ENCODE measurements at regions not wholly inside any gene's neighbourhood (a gene's known extent, or its start where the extent isn't known, plus 50 kb on each side); places are given as distances from the start of the nearest gene placed in this dataset.

GRCh38 chr17:33531311-33531710, 238.2 kb upstream of the ASIC2 start:
- DNase-seq (ENCODE audit: low spot score), result no peak
- ChIA-PET POLR2A (ENCODE audit: low non-redundant PET) (no interaction called here), CTCF (interaction anchor here (0.7 kb wide), 1 partner anchor 11 kb away, joined by 4 read pairs; no protein-coding TSS in a partner anchor)
- TF ChIP-seq, protein P1, sequence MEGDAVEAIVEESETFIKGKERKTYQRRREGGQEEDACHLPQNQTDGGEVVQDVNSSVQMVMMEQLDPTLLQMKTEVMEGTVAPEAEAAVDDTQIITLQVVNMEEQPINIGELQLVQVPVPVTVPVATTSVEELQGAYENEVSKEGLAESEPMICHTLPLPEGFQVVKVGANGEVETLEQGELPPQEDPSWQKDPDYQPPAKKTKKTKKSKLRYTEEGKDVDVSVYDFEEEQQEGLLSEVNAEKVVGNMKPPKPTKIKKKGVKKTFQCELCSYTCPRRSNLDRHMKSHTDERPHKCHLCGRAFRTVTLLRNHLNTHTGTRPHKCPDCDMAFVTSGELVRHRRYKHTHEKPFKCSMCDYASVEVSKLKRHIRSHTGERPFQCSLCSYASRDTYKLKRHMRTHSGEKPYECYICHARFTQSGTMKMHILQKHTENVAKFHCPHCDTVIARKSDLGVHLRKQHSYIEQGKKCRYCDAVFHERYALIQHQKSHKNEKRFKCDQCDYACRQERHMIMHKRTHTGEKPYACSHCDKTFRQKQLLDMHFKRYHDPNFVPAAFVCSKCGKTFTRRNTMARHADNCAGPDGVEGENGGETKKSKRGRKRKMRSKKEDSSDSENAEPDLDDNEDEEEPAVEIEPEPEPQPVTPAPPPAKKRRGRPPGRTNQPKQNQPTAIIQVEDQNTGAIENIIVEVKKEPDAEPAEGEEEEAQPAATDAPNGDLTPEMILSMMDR (conservative IDR thresholded peaks at IDR 0.05; ENCODE audit: low read depth), result no peak
- no peak overlapping the region for H3K27ac ChIP-seq

DNA sequence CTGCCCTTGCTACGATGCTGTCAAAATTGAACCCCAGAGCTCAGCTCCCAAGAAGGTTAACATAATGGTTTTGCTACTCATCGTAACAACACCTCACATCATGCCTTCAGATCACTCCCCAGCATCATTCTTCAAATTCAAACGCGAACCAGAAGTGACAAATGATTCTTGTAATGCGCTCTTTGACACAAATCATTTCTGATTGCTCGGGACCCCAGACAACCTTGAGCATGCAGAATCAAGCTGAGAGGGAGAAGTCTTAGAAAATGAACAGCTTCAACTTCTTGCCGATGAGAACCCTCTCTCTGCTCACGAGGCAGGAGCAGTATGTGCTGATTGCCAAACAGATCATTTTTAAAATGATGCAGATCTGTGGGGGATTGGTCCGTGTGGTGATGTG, 241.0 kb upstream of the ASIC2 start:
- ChIA-PET POLR2A (ENCODE audit: low non-redundant PET) (no interaction called here), CTCF (no interaction called here)
- TF ChIP-seq, protein P1 (conservative IDR thresholded peaks at IDR 0.05; ENCODE audit: low read depth), result no peak
- no peak for DNase-seq (ENCODE audit: low spot score)
- no peak overlapping the region for H3K27ac ChIP-seq

GRCh38 chr17:33545124-33545523, 252.0 kb upstream of the ASIC2 start:
- ChIA-PET CTCF (interaction anchor here (0.6 kb wide), 1 partner anchor 161 kb away, joined by 5 read pairs; no protein-coding TSS in a partner anchor), POLR2A (ENCODE audit: low non-redundant PET) (no interaction called here)
- TF ChIP-seq, protein P1 (conservative IDR thresholded peaks at IDR 0.05; ENCODE audit: low read depth), result no peak
- H3K27ac ChIP-seq, result no peak overlapping the region
- no peak for DNase-seq (ENCODE audit: low spot score)

DNA sequence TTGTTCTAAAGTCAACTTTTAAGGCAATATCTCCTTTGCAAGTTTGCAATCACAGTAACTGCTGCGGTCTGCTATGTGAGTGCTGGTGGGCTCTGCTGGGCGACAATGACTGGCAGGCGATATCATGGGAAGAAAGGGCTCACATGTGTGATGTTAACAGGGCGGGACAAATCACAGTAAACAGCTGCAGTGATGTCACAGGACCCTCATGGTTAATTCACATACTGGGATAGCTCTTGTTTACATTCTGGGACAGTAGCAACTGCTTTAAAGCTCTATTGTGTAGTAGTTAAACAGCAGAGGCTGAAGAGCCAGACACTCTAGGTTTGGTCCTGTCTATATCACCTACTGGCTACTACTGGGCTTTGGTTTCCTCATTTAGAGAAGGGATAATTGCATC, 257.2 kb upstream of the ASIC2 start:
- TF ChIP-seq, protein P1 (conservative IDR thresholded peaks at IDR 0.05; ENCODE audit: low read depth), result no peak
- no peak for DNase-seq (ENCODE audit: low spot score)
- H3K27ac ChIP-seq, result no peak overlapping the region
- ChIA-PET CTCF (no interaction called here), POLR2A (ENCODE audit: low non-redundant PET) (no interaction called here)

GRCh38 chr17:33551075-33551474, 258.0 kb upstream of the ASIC2 start:
- no peak for DNase-seq (ENCODE audit: low spot score)
- ChIA-PET POLR2A (ENCODE audit: low non-redundant PET) (no interaction called here), CTCF (no interaction called here)

DNA sequence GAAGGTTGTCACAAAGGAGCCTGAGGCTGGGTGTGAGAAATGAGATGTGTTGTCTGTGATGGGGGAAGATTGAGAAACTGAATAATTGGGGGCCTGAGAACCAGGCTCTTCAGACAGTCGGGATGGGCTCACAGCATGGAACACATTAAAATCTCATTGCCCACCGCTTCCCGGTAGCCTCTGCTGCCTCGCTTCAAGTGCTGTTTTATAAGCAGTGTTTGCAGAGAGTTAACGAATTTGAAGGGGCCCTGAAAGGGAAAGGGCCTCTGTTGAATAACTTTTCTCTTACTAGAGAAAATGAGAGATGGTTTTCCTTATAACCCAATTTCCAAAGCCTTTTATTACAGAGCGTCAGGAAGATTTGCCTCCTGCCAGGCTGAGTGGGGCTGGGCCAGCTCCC, 258.8 kb upstream of the ASIC2 start:
- no peak overlapping the region for H3K27ac ChIP-seq
- TF ChIP-seq, protein P1 (conservative IDR thresholded peaks at IDR 0.05; ENCODE audit: low read depth), result no peak
- CTCF ChIA-PET, result no interaction called here
- no peak for DNase-seq (ENCODE audit: low spot score)
- POLR2A ChIA-PET (ENCODE audit: low non-redundant PET), result no interaction called here

More at GRCh38 chr17:33551075-33551474, 258.0 kb upstream of the ASIC2 start:
- TF ChIP-seq, protein P1 (conservative IDR thresholded peaks at IDR 0.05; ENCODE audit: low read depth), result no peak
- H3K27ac ChIP-seq, result no peak overlapping the region

GRCh38 chr17:33560165-33560564, 267.1 kb upstream of the ASIC2 start:
- ChIA-PET POLR2A (ENCODE audit: low non-redundant PET) (no interaction called here), CTCF (no interaction called here)
- TF ChIP-seq, protein P1 (conservative IDR thresholded peaks at IDR 0.05; ENCODE audit: low read depth), result no peak

More at GRCh38 chr17:33560165-33560564, 267.1 kb upstream of the ASIC2 start:
- H3K27ac ChIP-seq, result no peak overlapping the region
- no peak for DNase-seq (ENCODE audit: low spot score)
